ENCODE measurements at regions not wholly inside any gene's neighbourhood (a gene's known extent, or its start where the extent isn't known, plus 50 kb on each side); places are given as distances from the start of the nearest gene placed in this dataset.

DNA sequence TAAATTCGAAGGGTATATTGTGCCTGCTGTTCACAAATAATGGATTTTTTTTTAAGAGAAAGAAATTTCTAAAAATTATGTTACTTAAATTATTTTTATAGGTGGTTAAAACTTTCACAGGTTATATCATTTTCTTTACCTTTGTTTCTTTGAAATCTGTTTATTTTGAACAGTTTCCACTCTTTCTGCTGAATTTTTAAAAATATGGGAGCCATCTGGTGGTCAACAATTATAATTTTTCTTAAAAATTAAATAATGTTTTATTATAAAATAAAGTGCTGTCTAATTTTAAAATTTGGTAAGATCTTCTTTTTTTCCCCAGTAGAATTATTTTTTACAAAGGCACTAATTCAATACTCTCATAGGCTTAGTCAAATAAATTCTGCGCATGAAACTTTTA lies 263.9 kb downstream of the ETV1 start:
- Histone ChIP-seq H3K9me1 (replicated peaks; ENCODE audit: control insufficient read depth, extremely low read depth, insufficient read depth, low read length) (no peaks in the 10 kb centered on the region), H4K20me1 (replicated peaks; ENCODE audit: control insufficient read depth, extremely low read depth, insufficient read depth, low read length) (no peaks in the 10 kb centered on the region), H3K27me3 (ENCODE audit: control insufficient read depth in 2 of 2, insufficient read depth in 2 of 2, low read length in 2 of 2) (no peaks in the 10 kb centered on the region), H3K4me1 (ENCODE audit: control insufficient read depth, extremely low read depth, insufficient read depth, low read length) (no peaks in the 10 kb centered on the region), H3K4me3 (replicated peaks in 1 of 3; ENCODE audit: insufficient read depth in 1 of 3, low read depth in 1 of 3, low read length in 3 of 3) (no peak overlapping the region), H3K4me2 (ENCODE audit: insufficient read depth, low read length) (no peak overlapping the region), H3K79me2 (ENCODE audit: control insufficient read depth, insufficient read depth, low read length) (no peaks in the 10 kb centered on the region), H2AFZ (ENCODE audit: low read depth, low read length) (no peak overlapping the region), H3K9ac (replicated peaks; ENCODE audit: extremely low read depth, insufficient read depth, low read length) (no peak overlapping the region), H3K27ac (ENCODE audit: insufficient read depth, low read depth, low read length) (no peak overlapping the region), H3K36me3 (ENCODE audit: control insufficient read depth in 2 of 2, extremely low read depth in 1 of 2, insufficient read depth in 2 of 2, low read length in 2 of 2) (no peaks in the 10 kb centered on the region), H3K9me3 (replicated peaks; ENCODE audit: control insufficient read depth, insufficient read depth, low read length) (no peaks in the 10 kb centered on the region)
- FAIRE-seq: no peak
- BruUV-seq (replicated peaks): no TSS peak
- no peak for DNase-seq (ENCODE audit: low read depth, low spot score)
- dilution Hi-C loops (cut with MboI; ENCODE audit: extremely low pct_ligation_motif_present, low sequenced_read_pairs) (no loop called here), intact Hi-C loops (cut with micrococcal nuclease) (loop anchor here (2.0 to 10.0 kb wide), 2 partner anchors 449 to 1081 kb away; no protein-coding TSS in a partner anchor)
- TF ChIP-seq JUN (IDR thresholded peaks at IDR 0.05; ENCODE audit: borderline replicate concordance, insufficient read depth, insufficient read length, low read depth): no peak
- TF ChIP-seq POLR2AphosphoS5 (IDR thresholded peaks at IDR 0.05; ENCODE audit: insufficient read depth, low read depth, low read length): no peak
- no peak for TF ChIP-seq MYC (IDR thresholded peaks at IDR 0.05; ENCODE audit: low read depth, low read length)
- no peak for TF ChIP-seq MAX (IDR thresholded peaks at IDR 0.05; ENCODE audit: insufficient read depth, insufficient read length)
- TF ChIP-seq CTCF (IDR thresholded peaks at IDR 0.05; ENCODE audit: extremely low read depth in 1 of 2, insufficient read depth in 1 of 2, low read depth in 1 of 2, low read length in 2 of 2): no peak
- no peak for TF ChIP-seq FOS (IDR thresholded peaks at IDR 0.05; ENCODE audit: borderline replicate concordance, insufficient read depth, low read length)
- no peak for TF ChIP-seq POLR2A (IDR thresholded peaks at IDR 0.05; ENCODE audit: low read depth, low read length)
- TF ChIP-seq EZH2 (IDR thresholded peaks at IDR 0.05; ENCODE audit: borderline replicate concordance, low read depth, low read length, severe bottlenecking): no peak
- TF ChIP-seq GATA2 (IDR thresholded peaks at IDR 0.05; ENCODE audit: insufficient read depth, insufficient read length, low read depth, low read length): no peak
- ChIA-PET CTCF (interaction anchor here (0.8 to 1.8 kb wide), 2 partner anchors 17 to 18 kb away, joined by 4 to 5 read pairs; no protein-coding TSS in a partner anchor), POLR2A (no interaction called here)

All from endothelial cell of umbilical vein (primary cell).